Thoracic aorta (tissue), 2 donors: ENCODE measurements at regions not wholly inside any gene's neighbourhood (a gene's known extent, or its start where the extent isn't known, plus 50 kb on each side); places are given as distances from the start of the nearest gene placed in this dataset.

Experiments
- ATAC-seq: fragments of 150-250 bp; one replicate; pipeline ENCODE4 v1.8.0; 2017; ENCODE audit warnings: low read depth; ENCODE audit not compliant: insufficient number of reproducible peaks, low FRiP score
- DNase-seq: peaks from one replicate; pipeline ENCODE4 v3.0.0-alpha.2; 2020; ENCODE audit warnings: low spot score
- H3K27ac ChIP-seq, 2 donors: fragments of 200-600 bp; sonication (generic); 1 replicate in 1 of 2; 2 replicates in 1 of 2; pipeline ENCODE4 v1.5.1; 2016; ENCODE audit warnings: mild to moderate bottlenecking in 2 of 2, moderate library complexity in 2 of 2
- H3K27me3 ChIP-seq: fragments of 200-600 bp; sonication (generic); replicated peaks from 2 replicates; pipeline ENCODE4 v1.6.0; 2016; ENCODE audit warnings: mild to moderate bottlenecking; ENCODE audit not compliant: insufficient read depth
- H3K36me3 ChIP-seq: fragments of 200-600 bp; sonication (generic); one replicate; pipeline ENCODE4 v1.5.1; 2016
- H3K4me1 ChIP-seq, 2 donors: fragments of 200-600 bp; sonication (generic); 1 replicate in 1 of 2; 2 replicates in 1 of 2; pipeline versions ENCODE4 v1.5.1 to v1.6.0; 2016; ENCODE audit warnings: low read depth in 2 of 2, mild to moderate bottlenecking in 1 of 2; ENCODE audit not compliant: control insufficient read depth in 1 of 2
- H3K4me3 ChIP-seq: fragments of 200-600 bp; sonication (generic); 2 replicates; pipeline ENCODE4 v1.5.1; 2016; ENCODE audit warnings: mild to moderate bottlenecking
- H3K9me3 ChIP-seq: fragments of 200-600 bp; sonication (generic); 2 replicates; pipeline ENCODE4 v1.5.1; 2016
- TF ChIP-seq, protein P1 (sequence below): fragments of 200-600 bp; sonication (generic); IDR thresholded peaks from one replicate; pipeline ENCODE4 v1.5.1; 2019; ENCODE audit warnings: antibody characterized with exemption

DNA sequence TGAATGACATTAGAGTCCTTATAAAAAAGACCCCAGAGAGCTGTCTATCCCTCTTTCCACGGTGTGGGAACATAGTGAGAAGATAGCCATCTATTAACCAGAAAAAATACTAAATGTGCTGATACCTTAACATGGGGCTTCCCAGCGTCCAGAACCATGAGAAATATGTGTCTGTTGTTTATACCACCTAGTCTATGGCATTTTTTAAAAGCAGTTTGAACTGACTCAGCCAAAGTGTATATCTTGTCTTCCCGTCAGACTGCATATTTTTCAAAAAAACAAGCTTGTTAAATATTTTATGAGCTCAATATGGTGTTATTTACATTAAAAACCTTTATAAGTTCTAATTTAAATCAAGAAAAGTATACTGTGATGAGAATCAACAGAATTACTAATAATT lies 255.3 kb downstream of the HGF start:
- H3K4me1 ChIP-seq = no peaks in the 10 kb centered on the region
- TF ChIP-seq, protein P1, sequence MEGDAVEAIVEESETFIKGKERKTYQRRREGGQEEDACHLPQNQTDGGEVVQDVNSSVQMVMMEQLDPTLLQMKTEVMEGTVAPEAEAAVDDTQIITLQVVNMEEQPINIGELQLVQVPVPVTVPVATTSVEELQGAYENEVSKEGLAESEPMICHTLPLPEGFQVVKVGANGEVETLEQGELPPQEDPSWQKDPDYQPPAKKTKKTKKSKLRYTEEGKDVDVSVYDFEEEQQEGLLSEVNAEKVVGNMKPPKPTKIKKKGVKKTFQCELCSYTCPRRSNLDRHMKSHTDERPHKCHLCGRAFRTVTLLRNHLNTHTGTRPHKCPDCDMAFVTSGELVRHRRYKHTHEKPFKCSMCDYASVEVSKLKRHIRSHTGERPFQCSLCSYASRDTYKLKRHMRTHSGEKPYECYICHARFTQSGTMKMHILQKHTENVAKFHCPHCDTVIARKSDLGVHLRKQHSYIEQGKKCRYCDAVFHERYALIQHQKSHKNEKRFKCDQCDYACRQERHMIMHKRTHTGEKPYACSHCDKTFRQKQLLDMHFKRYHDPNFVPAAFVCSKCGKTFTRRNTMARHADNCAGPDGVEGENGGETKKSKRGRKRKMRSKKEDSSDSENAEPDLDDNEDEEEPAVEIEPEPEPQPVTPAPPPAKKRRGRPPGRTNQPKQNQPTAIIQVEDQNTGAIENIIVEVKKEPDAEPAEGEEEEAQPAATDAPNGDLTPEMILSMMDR = no peak
- H3K9me3 ChIP-seq = no peaks in the 10 kb centered on the region
- no peaks in the 10 kb centered on the region for H3K36me3 ChIP-seq
- ATAC-seq = no peak
- H3K27me3 ChIP-seq = no peaks in the 10 kb centered on the region
- DNase-seq = no peak
- no peak overlapping the region for H3K4me3 ChIP-seq
- H3K27ac ChIP-seq = no peak overlapping the region

DNA sequence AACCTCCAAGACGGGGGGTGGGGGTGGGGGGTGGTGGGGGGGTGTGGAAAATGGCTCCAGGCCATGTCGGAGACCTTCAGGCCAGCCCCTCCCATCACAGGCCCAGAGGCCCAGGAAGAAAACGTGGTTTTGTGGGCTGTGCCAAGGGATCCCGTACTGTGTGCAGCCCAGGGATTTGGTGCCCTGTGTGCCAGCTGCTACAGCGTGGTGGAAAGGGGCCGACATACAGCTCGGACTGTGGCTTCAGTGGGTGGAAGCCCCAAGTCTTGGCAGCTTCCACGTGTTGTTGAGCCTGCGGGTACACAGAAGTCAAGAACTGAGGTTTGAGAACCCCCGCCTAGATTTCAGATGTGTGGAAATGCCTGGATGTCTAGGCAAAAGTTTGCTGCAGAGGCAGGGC lies 259.7 kb downstream of the HGF start:
- TF ChIP-seq, protein P1 = no peak
- Histone ChIP-seq H3K4me3 (no peak overlapping the region), H3K27me3 (no peaks in the 10 kb centered on the region), H3K9me3 (no peaks in the 10 kb centered on the region), H3K36me3 (no peaks in the 10 kb centered on the region), H3K4me1 (peaks cover 0 to 6% of the 10 kb centered on the region in 2 donors), H3K27ac (no peak overlapping the region)
- DNase-seq = no peak
- no peak for ATAC-seq

DNA sequence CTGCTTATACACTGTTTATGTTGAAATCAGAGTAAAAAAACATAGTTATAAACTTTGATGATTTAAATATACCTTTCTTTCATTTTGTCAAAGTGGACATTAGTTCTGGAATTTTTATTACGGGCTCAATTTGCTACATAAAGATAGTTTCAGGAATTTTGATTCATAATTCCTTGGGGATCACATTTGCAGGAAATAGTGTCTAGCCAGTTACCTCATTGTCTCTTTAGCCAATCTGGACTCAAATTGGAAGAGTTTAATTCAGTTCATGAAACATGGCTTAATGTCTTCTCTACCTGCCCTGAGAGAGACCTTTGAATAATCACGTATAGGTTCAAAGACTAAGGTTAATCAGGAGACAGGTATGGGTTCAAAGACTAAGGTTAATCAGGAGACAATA lies 262.6 kb downstream of the HGF start:
- Histone ChIP-seq H3K27ac (no peak overlapping the region), H3K27me3 (no peaks in the 10 kb centered on the region), H3K4me1 (peaks cover 0 to 6% of the 10 kb centered on the region in 2 donors), H3K4me3 (no peak overlapping the region), H3K9me3 (no peaks in the 10 kb centered on the region), H3K36me3 (no peaks in the 10 kb centered on the region)
- no peak for ATAC-seq
- TF ChIP-seq, protein P1 = no peak
- no peak for DNase-seq

DNA sequence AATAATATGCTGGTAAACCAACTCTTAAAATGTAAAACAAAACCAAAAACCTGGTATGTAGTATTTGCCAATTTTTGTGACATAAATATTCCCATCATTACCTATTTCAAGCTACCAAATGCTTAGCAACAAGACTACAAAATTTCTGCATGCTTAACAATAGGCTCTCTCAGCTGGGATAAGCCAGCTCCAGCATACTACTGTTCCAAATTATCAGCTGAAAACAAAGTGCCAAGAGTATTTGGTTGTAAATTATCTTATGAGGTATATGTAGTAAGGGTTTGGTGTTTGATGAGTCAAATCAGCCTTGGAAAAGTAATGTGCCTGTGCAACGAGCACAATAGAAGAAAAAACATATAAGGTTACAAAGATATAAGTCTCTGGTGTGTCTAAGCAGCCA lies 263.2 kb downstream of the HGF start:
- DNase-seq (no peak), ATAC-seq (no peak)
- no peak overlapping the region for H3K4me3 ChIP-seq
- TF ChIP-seq, protein P1 = no peak
- H3K36me3 ChIP-seq = no peaks in the 10 kb centered on the region
- H3K4me1 ChIP-seq = peaks cover 0 to 6% of the 10 kb centered on the region in 2 donors
- H3K27me3 ChIP-seq = no peaks in the 10 kb centered on the region
- no peaks in the 10 kb centered on the region for H3K9me3 ChIP-seq
- no peak overlapping the region for H3K27ac ChIP-seq

DNA sequence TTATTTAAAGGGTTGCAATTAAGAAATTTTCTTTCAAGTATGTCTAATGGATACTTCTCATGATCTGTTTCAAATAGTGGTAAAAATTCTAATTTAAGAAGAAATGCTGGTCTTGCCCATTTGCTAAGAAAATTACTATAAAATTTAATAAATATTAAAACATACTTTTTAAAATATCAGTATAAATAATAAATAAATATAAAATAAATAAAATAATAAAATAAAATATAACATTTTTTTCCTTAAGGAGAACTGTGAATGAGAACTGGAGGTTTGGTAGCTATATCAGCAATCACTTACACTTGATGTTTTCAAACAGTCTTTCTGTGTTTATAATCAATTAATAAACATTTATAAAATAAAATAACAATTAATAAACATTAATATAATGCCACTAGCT lies 266.1 kb downstream of the HGF start:
- Histone ChIP-seq H3K4me1 (peaks cover 4 to 20% of the 10 kb centered on the region in 2 donors), H3K36me3 (no peaks in the 10 kb centered on the region), H3K27ac (no peak overlapping the region), H3K27me3 (no peaks in the 10 kb centered on the region), H3K4me3 (no peak overlapping the region), H3K9me3 (no peaks in the 10 kb centered on the region)
- DNase-seq = no peak
- TF ChIP-seq, protein P1 = no peak
- no peak for ATAC-seq
